ENCODE measurements at regions not wholly inside any gene's neighbourhood (a gene's known extent, or its start where the extent isn't known, plus 50 kb on each side); places are given as distances from the start of the nearest gene placed in this dataset.

DNA sequence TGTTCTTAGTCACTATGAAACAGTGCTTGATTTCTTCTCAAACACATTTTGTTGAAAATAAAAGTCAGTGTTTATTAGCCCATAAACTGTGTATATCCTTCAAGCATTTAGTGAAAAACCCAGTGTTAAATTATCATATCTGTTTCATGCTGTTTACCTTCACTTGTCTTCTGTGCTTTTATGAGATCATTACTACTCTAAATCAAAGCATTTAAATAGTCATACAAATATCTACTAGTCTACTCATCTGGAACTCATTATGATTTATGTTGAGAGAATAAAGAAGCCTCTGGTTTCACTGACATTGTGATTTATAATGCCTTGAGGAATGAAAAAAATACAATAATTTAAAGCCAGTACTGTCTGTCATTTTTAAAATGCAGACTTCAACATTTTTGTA is 366.5 kb downstream of the SLCO4C1 start (continued):
- TF ChIP-seq, protein P1, sequence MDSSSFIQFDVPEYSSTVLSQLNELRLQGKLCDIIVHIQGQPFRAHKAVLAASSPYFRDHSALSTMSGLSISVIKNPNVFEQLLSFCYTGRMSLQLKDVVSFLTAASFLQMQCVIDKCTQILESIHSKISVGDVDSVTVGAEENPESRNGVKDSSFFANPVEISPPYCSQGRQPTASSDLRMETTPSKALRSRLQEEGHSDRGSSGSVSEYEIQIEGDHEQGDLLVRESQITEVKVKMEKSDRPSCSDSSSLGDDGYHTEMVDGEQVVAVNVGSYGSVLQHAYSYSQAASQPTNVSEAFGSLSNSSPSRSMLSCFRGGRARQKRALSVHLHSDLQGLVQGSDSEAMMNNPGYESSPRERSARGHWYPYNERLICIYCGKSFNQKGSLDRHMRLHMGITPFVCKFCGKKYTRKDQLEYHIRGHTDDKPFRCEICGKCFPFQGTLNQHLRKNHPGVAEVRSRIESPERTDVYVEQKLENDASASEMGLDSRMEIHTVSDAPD (CRISPR knock-in tag; IDR thresholded peaks at IDR 0.05): no peak

DNA sequence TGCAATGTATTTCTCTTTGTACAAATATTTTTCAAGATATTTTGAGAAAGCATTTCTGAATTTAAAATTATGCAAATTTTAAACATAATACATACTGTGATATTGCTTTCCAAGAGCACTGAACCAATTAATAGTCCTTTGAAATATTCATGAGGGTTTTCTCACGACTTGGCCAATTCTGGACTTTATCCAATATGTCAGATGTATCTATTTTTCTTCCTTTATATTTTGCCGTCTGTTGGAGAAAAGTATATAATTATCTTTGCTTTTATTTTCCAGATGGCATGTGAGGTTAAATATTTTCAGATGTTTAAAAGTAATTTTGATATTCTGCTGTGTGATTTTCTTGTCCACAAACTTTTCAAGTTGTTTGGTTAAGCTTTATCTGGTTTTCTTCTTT is 378.9 kb downstream of the SLCO4C1 start:
- H4K20me1 ChIP-seq (ENCODE audit: insufficient read depth, low read length): no peaks in the 10 kb centered on the region
- intact Hi-C loops (cut with micrococcal nuclease; ENCODE audit: unreplicated experiment) (no loop called here), in situ Hi-C loops (cut with HindIII; ENCODE audit: extremely low pct_ligation_motif_present, low pct_unique_long_range_greater_than_20kb) (no loop called here)
- 2% methylated on average over 2 of the region's 2 CpGs for WGBS (ENCODE audit: low lambda C conversion rate)
- no peak for ATAC-seq
- no peaks in the 10 kb centered on the region for H3K4me1 ChIP-seq (ENCODE audit: insufficient read depth, low read length)
- no peak overlapping the region for H3K4me2 ChIP-seq (ENCODE audit: low read depth, low read length)
- H3K79me2 ChIP-seq (ENCODE audit: insufficient read depth, low read length): no peaks in the 10 kb centered on the region
- no peak overlapping the region for H2AFZ ChIP-seq (ENCODE audit: low read length)
- no peak for DNase-seq (ENCODE audit: low spot score)
- H3K4me3 ChIP-seq (replicated peaks in 1 of 3; ENCODE audit: insufficient read depth in 1 of 3, low read depth in 2 of 3, low read length in 3 of 3): no peak overlapping the region
- H3K27ac ChIP-seq (ENCODE audit: extremely low read length, insufficient read depth, low read length): no peak overlapping the region
- BruUV-seq (replicated peaks): no TSS peak
- ChIA-PET POLR2A (no interaction called here), CTCF (ENCODE audit: low intra/inter-chr PET ratio, low total read pairs) (no interaction called here)
- H3K36me3 ChIP-seq (replicated peaks in 1 of 2; ENCODE audit: control insufficient read depth in 1 of 2, insufficient read depth in 2 of 2, low read length in 2 of 2): no peaks in the 10 kb centered on the region
- H3K9me3 ChIP-seq (ENCODE audit: low read length): no peaks in the 10 kb centered on the region
- no peaks in the 10 kb centered on the region for H3K27me3 ChIP-seq (ENCODE audit: control insufficient read depth in 1 of 2, insufficient read depth in 2 of 2, low read length in 2 of 2)
- H3K9ac ChIP-seq (ENCODE audit: insufficient read depth, low read depth, low read length): no peak overlapping the region
- FAIRE-seq: no peak
- no peak for TF ChIP-seq REL (CRISPR knock-in tag; conservative IDR thresholded peaks at IDR 0.05)
- TF ChIP-seq, protein P2, sequence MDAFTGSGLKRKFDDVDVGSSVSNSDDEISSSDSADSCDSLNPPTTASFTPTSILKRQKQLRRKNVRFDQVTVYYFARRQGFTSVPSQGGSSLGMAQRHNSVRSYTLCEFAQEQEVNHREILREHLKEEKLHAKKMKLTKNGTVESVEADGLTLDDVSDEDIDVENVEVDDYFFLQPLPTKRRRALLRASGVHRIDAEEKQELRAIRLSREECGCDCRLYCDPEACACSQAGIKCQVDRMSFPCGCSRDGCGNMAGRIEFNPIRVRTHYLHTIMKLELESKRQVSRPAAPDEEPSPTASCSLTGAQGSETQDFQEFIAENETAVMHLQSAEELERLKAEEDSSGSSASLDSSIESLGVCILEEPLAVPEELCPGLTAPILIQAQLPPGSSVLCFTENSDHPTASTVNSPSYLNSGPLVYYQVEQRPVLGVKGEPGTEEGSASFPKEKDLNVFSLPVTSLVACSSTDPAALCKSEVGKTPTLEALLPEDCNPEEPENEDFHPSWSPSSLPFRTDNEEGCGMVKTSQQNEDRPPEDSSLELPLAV (CRISPR knock-in tag; conservative IDR thresholded peaks at IDR 0.05; ENCODE audit: low read depth): no peak
- TF ChIP-seq, protein P3, sequence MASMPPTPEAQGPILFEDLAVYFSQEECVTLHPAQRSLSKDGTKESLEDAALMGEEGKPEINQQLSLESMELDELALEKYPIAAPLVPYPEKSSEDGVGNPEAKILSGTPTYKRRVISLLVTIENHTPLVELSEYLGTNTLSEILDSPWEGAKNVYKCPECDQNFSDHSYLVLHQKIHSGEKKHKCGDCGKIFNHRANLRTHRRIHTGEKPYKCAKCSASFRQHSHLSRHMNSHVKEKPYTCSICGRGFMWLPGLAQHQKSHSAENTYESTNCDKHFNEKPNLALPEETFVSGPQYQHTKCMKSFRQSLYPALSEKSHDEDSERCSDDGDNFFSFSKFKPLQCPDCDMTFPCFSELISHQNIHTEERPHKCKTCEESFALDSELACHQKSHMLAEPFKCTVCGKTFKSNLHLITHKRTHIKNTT (CRISPR knock-in tag; IDR thresholded peaks at IDR 0.05): no peak
- TF ChIP-seq HOXA3 (CRISPR knock-in tag; IDR thresholded peaks at IDR 0.05): no peak
- TF ChIP-seq ZEB1 (IDR thresholded peaks at IDR 0.05; ENCODE audit: insufficient replicate concordance, low read depth): no peak
- TF ChIP-seq SAFB2 (CRISPR knock-in tag; IDR thresholded peaks at IDR 0.05; ENCODE audit: borderline replicate concordance, low read depth): no peak
- TF ChIP-seq PAF1 (CRISPR knock-in tag; IDR thresholded peaks at IDR 0.05): no peak
- no peak for TF ChIP-seq TCF12 (IDR thresholded peaks at IDR 0.05)
- TF ChIP-seq TCF12 (CRISPR knock-in tag; IDR thresholded peaks at IDR 0.05): no peak
- TF ChIP-seq, protein P4, sequence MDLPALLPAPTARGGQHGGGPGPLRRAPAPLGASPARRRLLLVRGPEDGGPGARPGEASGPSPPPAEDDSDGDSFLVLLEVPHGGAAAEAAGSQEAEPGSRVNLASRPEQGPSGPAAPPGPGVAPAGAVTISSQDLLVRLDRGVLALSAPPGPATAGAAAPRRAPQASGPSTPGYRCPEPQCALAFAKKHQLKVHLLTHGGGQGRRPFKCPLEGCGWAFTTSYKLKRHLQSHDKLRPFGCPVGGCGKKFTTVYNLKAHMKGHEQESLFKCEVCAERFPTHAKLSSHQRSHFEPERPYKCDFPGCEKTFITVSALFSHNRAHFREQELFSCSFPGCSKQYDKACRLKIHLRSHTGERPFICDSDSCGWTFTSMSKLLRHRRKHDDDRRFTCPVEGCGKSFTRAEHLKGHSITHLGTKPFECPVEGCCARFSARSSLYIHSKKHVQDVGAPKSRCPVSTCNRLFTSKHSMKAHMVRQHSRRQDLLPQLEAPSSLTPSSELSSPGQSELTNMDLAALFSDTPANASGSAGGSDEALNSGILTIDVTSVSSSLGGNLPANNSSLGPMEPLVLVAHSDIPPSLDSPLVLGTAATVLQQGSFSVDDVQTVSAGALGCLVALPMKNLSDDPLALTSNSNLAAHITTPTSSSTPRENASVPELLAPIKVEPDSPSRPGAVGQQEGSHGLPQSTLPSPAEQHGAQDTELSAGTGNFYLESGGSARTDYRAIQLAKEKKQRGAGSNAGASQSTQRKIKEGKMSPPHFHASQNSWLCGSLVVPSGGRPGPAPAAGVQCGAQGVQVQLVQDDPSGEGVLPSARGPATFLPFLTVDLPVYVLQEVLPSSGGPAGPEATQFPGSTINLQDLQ (CRISPR knock-in tag; IDR thresholded peaks at IDR 0.05): no peak
- TF ChIP-seq, protein P5, sequence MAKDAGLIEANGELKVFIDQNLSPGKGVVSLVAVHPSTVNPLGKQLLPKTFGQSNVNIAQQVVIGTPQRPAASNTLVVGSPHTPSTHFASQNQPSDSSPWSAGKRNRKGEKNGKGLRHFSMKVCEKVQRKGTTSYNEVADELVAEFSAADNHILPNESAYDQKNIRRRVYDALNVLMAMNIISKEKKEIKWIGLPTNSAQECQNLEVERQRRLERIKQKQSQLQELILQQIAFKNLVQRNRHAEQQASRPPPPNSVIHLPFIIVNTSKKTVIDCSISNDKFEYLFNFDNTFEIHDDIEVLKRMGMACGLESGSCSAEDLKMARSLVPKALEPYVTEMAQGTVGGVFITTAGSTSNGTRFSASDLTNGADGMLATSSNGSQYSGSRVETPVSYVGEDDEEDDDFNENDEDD (CRISPR knock-in tag; IDR thresholded peaks at IDR 0.05; ENCODE audit: borderline replicate concordance): no peak
- no peak for TF ChIP-seq ISX (CRISPR knock-in tag; conservative IDR thresholded peaks at IDR 0.05)
- TF ChIP-seq MIXL1 (CRISPR knock-in tag; IDR thresholded peaks at IDR 0.05): no peak
- no peak for TF ChIP-seq ZNF232 (CRISPR knock-in tag; IDR thresholded peaks at IDR 0.05; ENCODE audit: borderline replicate concordance)
- TF ChIP-seq ZNF737 (CRISPR knock-in tag; IDR thresholded peaks at IDR 0.05; ENCODE audit: borderline replicate concordance): no peak
